ENCODE measurements at regions not wholly inside any gene's neighbourhood (a gene's known extent, or its start where the extent isn't known, plus 50 kb on each side); places are given as distances from the start of the nearest gene placed in this dataset.
"Not testable (repeated sequence)": the region's sequence is repeated elsewhere in the genome, so short reads cannot be mapped to it uniquely, and the experiment has no call there.

GRCh38 chr2:138298120-138298814 lies 203.3 kb upstream of the SPOPL start:
- Histone ChIP-seq H3K27me3 (ENCODE audit: control insufficient read depth, insufficient read depth, low read length) (no peaks in the 10 kb centered on the region), H3K4me3 (ENCODE audit: low read depth, low read length) (no peak overlapping the region), H3K36me3 (ENCODE audit: control insufficient read depth, insufficient read depth, low read length) (no peaks in the 10 kb centered on the region)
- DNase-seq (ENCODE audit: low read depth) (no peak), FAIRE-seq (no peak)
- TF ChIP-seq CTCF (IDR thresholded peaks at IDR 0.05; ENCODE audit: insufficient read depth, low read length, severe bottlenecking): no peak

GRCh38 chr2:138298900-138299299 lies 202.7 kb upstream of the SPOPL start:
- FAIRE-seq (no peak), DNase-seq (ENCODE audit: low read depth) (no peak)
- Histone ChIP-seq H3K4me3 (ENCODE audit: low read depth, low read length) (no peak overlapping the region), H3K36me3 (ENCODE audit: control insufficient read depth, insufficient read depth, low read length) (no peaks in the 10 kb centered on the region), H3K27me3 (ENCODE audit: control insufficient read depth, insufficient read depth, low read length) (no peaks in the 10 kb centered on the region)
- TF ChIP-seq CTCF (IDR thresholded peaks at IDR 0.05; ENCODE audit: insufficient read depth, low read length, severe bottlenecking): no peak

GRCh38 chr2:138306626-138307025 lies 194.9 kb upstream of the SPOPL start:
- no peak for TF ChIP-seq CTCF (IDR thresholded peaks at IDR 0.05; ENCODE audit: insufficient read depth, low read length, severe bottlenecking)
- no peaks in the 10 kb centered on the region for H3K36me3 ChIP-seq (ENCODE audit: control insufficient read depth, insufficient read depth, low read length)
- no peaks in the 10 kb centered on the region for H3K27me3 ChIP-seq (ENCODE audit: control insufficient read depth, insufficient read depth, low read length)
- no peak overlapping the region for H3K4me3 ChIP-seq (ENCODE audit: low read depth, low read length)
- FAIRE-seq (no peak), DNase-seq (ENCODE audit: low read depth) (no peak)

DNA sequence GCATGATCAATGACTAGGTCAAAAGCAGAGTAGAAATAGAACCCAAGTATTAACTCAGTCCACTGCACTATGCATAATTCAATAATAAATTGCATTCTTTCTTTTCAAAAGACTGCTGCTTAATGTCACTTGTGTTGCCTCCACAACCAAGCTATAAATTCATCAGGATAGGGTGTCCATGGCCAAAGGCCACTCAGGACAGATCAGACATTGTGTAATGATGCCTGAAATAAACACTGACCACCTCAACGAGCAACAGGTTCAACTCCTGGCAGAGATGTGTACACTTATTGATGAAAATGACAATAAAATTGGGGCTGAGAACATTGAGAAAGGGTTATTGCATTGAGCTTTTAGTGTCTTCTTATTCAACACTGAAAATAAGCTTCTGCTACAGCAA lies 194.5 kb upstream of the SPOPL start:
- no peak for TF ChIP-seq CTCF (IDR thresholded peaks at IDR 0.05; ENCODE audit: insufficient read depth, low read length, severe bottlenecking)
- FAIRE-seq (no peak), DNase-seq (ENCODE audit: low read depth) (no peak)
- Histone ChIP-seq H3K36me3 (ENCODE audit: control insufficient read depth, insufficient read depth, low read length) (no peaks in the 10 kb centered on the region), H3K27me3 (ENCODE audit: control insufficient read depth, insufficient read depth, low read length) (no peaks in the 10 kb centered on the region), H3K4me3 (ENCODE audit: low read depth, low read length) (no peak overlapping the region)

GRCh38 chr2:138309760-138310159 lies 191.8 kb upstream of the SPOPL start:
- FAIRE-seq (no peak), DNase-seq (ENCODE audit: low read depth) (no peak)
- TF ChIP-seq CTCF (IDR thresholded peaks at IDR 0.05; ENCODE audit: insufficient read depth, low read length, severe bottlenecking): no peak
- H3K27me3 ChIP-seq (ENCODE audit: control insufficient read depth, insufficient read depth, low read length): no peaks in the 10 kb centered on the region
- no peaks in the 10 kb centered on the region for H3K36me3 ChIP-seq (ENCODE audit: control insufficient read depth, insufficient read depth, low read length)
- H3K4me3 ChIP-seq (ENCODE audit: low read depth, low read length): no peak overlapping the region

DNA sequence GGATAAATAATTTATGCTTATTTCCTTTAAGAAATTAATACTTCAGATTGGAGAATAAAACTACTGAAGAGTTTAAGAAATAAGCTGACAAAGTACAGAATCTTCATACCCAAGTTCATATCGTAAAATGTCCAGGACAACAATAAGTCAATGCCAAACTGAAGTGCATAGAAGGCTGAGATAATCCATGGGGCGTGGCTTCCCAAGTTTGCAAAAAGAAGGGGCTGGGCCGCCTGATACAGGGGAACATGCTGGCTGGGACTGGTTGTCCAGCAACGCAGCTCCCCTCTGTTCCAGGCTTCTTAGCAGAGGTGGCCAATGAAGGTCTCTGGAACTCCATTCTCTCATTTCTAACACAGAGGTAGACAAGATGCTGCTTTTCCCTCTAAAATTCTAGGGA lies 189.5 kb upstream of the SPOPL start:
- Histone ChIP-seq H3K4me3 (ENCODE audit: low read depth, low read length) (no peak overlapping the region), H3K27me3 (ENCODE audit: control insufficient read depth, insufficient read depth, low read length) (no peaks in the 10 kb centered on the region), H3K36me3 (ENCODE audit: control insufficient read depth, insufficient read depth, low read length) (no peaks in the 10 kb centered on the region)
- DNase-seq (ENCODE audit: low read depth) (no peak), FAIRE-seq (no peak)
- TF ChIP-seq CTCF (IDR thresholded peaks at IDR 0.05; ENCODE audit: insufficient read depth, low read length, severe bottlenecking): no peak

DNA sequence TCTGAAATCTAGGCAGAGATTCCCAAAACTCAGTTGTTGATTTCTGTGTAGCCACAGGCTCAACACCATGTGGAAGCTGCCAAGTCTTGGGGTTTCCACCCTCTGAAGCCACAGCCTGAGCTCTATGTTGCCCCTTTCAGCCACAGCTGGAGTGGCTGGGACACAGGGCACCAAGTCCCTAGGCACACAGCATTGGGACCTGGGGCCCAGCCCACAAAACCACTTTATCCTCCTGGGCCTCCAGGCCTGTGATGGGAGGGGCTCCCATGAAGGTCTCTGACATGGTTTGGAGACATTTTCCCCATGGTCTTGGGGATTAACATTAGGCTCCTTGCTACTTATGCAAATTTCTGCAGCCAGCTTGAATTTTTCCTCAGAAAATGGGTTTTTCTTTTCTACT lies 186.0 kb upstream of the SPOPL start:
- FAIRE-seq; H3K27me3 ChIP-seq (ENCODE audit: control insufficient read depth, insufficient read depth, low read length); H3K36me3 ChIP-seq (ENCODE audit: control insufficient read depth, insufficient read depth, low read length); DNase-seq (ENCODE audit: low read depth); H3K4me3 ChIP-seq (ENCODE audit: low read depth, low read length): not testable (repeated sequence)

Measured in bronchial epithelial cell (primary cell).